ENCODE measurements at regions not wholly inside any gene's neighbourhood (a gene's known extent, or its start where the extent isn't known, plus 50 kb on each side); places are given as distances from the start of the nearest gene placed in this dataset.
"Not testable (repeated sequence)": the region's sequence is repeated elsewhere in the genome, so short reads cannot be mapped to it uniquely, and the experiment has no call there.

- Mint-ChIP-seq H3K4me1 (no peaks in the 10 kb centered on the region), H3K9me3 (no peaks in the 10 kb centered on the region), H3K27ac (ENCODE audit: unreplicated experiment) (no peak overlapping the region), H3K27me3 (ENCODE audit: low read depth) (peaks cover 10% of the 10 kb centered on the region), H3K4me3 (no peak overlapping the region), H3K36me3 (ENCODE audit: low read depth) (no peaks in the 10 kb centered on the region)
- TF ChIP-seq, protein P1, sequence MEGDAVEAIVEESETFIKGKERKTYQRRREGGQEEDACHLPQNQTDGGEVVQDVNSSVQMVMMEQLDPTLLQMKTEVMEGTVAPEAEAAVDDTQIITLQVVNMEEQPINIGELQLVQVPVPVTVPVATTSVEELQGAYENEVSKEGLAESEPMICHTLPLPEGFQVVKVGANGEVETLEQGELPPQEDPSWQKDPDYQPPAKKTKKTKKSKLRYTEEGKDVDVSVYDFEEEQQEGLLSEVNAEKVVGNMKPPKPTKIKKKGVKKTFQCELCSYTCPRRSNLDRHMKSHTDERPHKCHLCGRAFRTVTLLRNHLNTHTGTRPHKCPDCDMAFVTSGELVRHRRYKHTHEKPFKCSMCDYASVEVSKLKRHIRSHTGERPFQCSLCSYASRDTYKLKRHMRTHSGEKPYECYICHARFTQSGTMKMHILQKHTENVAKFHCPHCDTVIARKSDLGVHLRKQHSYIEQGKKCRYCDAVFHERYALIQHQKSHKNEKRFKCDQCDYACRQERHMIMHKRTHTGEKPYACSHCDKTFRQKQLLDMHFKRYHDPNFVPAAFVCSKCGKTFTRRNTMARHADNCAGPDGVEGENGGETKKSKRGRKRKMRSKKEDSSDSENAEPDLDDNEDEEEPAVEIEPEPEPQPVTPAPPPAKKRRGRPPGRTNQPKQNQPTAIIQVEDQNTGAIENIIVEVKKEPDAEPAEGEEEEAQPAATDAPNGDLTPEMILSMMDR (conservative IDR thresholded peaks at IDR 0.05): no peak
- DNase-seq (ENCODE audit: low read depth, low spot score): no peak
Observed at GRCh38 chr7:122248472-122248871, 56.1 kb downstream of the FEZF1 start.

DNA sequence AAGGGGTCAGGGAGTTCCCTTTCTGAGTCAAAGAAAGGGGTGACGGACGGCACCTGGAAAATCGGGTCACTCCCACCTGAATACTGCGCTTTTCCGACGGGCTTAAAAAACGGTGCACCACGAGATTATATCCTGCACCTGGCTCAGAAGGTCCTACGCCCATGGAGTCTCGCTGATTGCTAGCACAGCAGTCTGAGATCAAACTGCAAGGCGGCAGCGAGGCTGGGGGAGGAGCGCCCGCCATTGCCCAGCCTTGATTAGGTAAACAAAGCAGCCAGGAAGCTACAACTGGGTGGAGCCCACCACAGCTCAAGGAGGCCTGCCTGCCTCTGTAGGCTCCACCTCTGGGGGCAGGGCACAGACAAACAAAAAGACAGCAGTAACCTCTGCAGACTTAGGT, 65.8 kb downstream of the FEZF1 start:
- H3K9me3 Mint-ChIP-seq; H3K27ac Mint-ChIP-seq (ENCODE audit: unreplicated experiment); H3K27me3 Mint-ChIP-seq (ENCODE audit: low read depth); H3K36me3 Mint-ChIP-seq (ENCODE audit: low read depth); DNase-seq (ENCODE audit: low read depth, low spot score); H3K4me1 Mint-ChIP-seq: not testable (repeated sequence)
- H3K4me3 Mint-ChIP-seq: peak overlapping the region; percentile 72

GRCh38 chr7:122238297-122238696, 66.3 kb downstream of the FEZF1 start:
- not testable (repeated sequence) for H3K36me3 Mint-ChIP-seq (ENCODE audit: low read depth); H3K4me1 Mint-ChIP-seq; DNase-seq (ENCODE audit: low read depth, low spot score); H3K27ac Mint-ChIP-seq (ENCODE audit: unreplicated experiment); H3K27me3 Mint-ChIP-seq (ENCODE audit: low read depth); H3K9me3 Mint-ChIP-seq
- H3K4me3 Mint-ChIP-seq: peak overlapping the region; percentile 72

DNA sequence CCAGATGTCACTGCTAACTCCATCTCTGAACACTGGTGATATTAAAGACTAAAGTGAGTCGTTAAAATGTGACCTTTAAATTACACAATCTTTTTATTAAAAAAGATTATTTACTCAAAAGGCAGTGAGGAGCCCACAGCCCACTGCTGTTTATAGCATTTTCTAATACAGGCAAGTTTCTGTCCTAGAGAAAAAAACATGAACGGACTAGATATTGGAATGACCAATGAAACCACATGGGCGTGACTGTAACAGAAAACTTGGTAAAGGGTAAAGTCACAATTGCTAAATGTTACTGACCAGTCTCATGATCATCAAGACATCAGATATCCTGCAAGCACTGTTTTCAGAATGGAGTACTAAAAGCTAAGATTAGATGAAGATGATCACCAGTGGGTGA, 78.7 kb downstream of the FEZF1 start:
- TF ChIP-seq, protein P1 (conservative IDR thresholded peaks at IDR 0.05): no peak
- Mint-ChIP-seq H3K4me1 (no peaks in the 10 kb centered on the region), H3K27me3 (ENCODE audit: low read depth) (no peaks in the 10 kb centered on the region), H3K27ac (ENCODE audit: unreplicated experiment) (no peak overlapping the region), H3K4me3 (no peak overlapping the region), H3K36me3 (ENCODE audit: low read depth) (no peaks in the 10 kb centered on the region), H3K9me3 (no peaks in the 10 kb centered on the region)
- DNase-seq (ENCODE audit: low read depth, low spot score): no peak

- Mint-ChIP-seq H3K4me1 (no peaks in the 10 kb centered on the region), H3K36me3 (ENCODE audit: low read depth) (no peaks in the 10 kb centered on the region), H3K27ac (ENCODE audit: unreplicated experiment) (no peak overlapping the region), H3K27me3 (ENCODE audit: low read depth) (peaks cover 3% of the 10 kb centered on the region), H3K9me3 (no peaks in the 10 kb centered on the region), H3K4me3 (no peak overlapping the region)
- TF ChIP-seq, protein P1 (conservative IDR thresholded peaks at IDR 0.05): peak; percentile 92
- peak; percentile 23 for DNase-seq (ENCODE audit: low read depth, low spot score)
Observed at GRCh38 chr7:122219253-122219865, 75.3 kb upstream of the AASS start.

- Mint-ChIP-seq H3K36me3 (ENCODE audit: low read depth) (no peaks in the 10 kb centered on the region), H3K4me3 (no peak overlapping the region), H3K27me3 (ENCODE audit: low read depth) (peaks cover 3% of the 10 kb centered on the region), H3K4me1 (no peaks in the 10 kb centered on the region), H3K27ac (ENCODE audit: unreplicated experiment) (no peak overlapping the region), H3K9me3 (no peaks in the 10 kb centered on the region)
- no peak for DNase-seq (ENCODE audit: low read depth, low spot score)
- TF ChIP-seq, protein P1 (conservative IDR thresholded peaks at IDR 0.05): no peak
Observed at GRCh38 chr7:122217125-122217524, 73.1 kb upstream of the AASS start.

All from neural crest cell (in vitro differentiated cells).